Osteoblast (primary cell): ENCODE measurements at regions not wholly inside any gene's neighbourhood (a gene's known extent, or its start where the extent isn't known, plus 50 kb on each side); places are given as distances from the start of the nearest gene placed in this dataset.

ENCODE experiments used
- DNase-seq: peaks from one replicate; pipeline ENCODE4 v3.0.0; 2011; ENCODE audit warnings: low spot score, mixed read lengths; ENCODE audit not compliant: insufficient read length; ENCODE audit errors: missing footprints
- H2AFZ ChIP-seq: 2 replicates; pipeline ENCODE4 v1.6.0; 2011; ENCODE audit warnings: mild to moderate bottlenecking, low read length
- H3K27ac ChIP-seq: 2 replicates; pipeline ENCODE4 v1.5.1; 2011; ENCODE audit warnings: mild to moderate bottlenecking, low read depth, low read length, moderate library complexity
- H3K27me3 ChIP-seq: 2 replicates; pipeline ENCODE4 v1.6.0; 2012; ENCODE audit warnings: mild to moderate bottlenecking, control low read depth, inconsistent platforms, low read length, moderate library complexity; ENCODE audit not compliant: insufficient read depth
- H3K36me3 ChIP-seq: 2 replicates; pipeline ENCODE4 v1.5.1; 2011; ENCODE audit warnings: mild to moderate bottlenecking, low read length, control low read depth, moderate library complexity; ENCODE audit not compliant: insufficient read depth
- H3K4me1 ChIP-seq: 2 replicates; pipeline ENCODE4 v1.5.1; 2011; ENCODE audit warnings: mild to moderate bottlenecking, low read length, control low read depth, moderate library complexity; ENCODE audit not compliant: insufficient read depth
- H3K4me2 ChIP-seq: 2 replicates; pipeline ENCODE4 v1.6.0; 2011; ENCODE audit warnings: mild to moderate bottlenecking, low read length; ENCODE audit not compliant: insufficient read depth
- H3K4me3 ChIP-seq: fragments of 200-600 bp; sonication (generic); 3 replicates; pipeline ENCODE4 v1.5.1; 2012; ENCODE audit warnings: mild to moderate bottlenecking, low read length, inconsistent platforms; ENCODE audit not compliant: insufficient read depth
- H3K79me2 ChIP-seq: 2 replicates; pipeline ENCODE4 v1.6.0; 2012; ENCODE audit warnings: mild to moderate bottlenecking, low read length, control low read depth, inconsistent platforms; ENCODE audit not compliant: insufficient read depth
- H3K9me3 ChIP-seq: 2 replicates; pipeline ENCODE4 v1.5.1; 2011; ENCODE audit warnings: low read depth, low read length, control low read depth
- H4K20me1 ChIP-seq: 2 replicates; pipeline ENCODE4 v1.6.0; 2012; ENCODE audit warnings: mild to moderate bottlenecking, low read length, control low read depth; ENCODE audit not compliant: insufficient read depth
- TF ChIP-seq, protein P1 (sequence below): IDR thresholded peaks from 2 replicates; pipeline ENCODE4 v1.5.1; 2011; ENCODE audit warnings: mild to moderate bottlenecking, low read depth, low read length, moderate library complexity; ENCODE audit errors: extremely low read depth

GRCh38 chr6:94372229-94372628 is 952.9 kb upstream of the EPHA7 start:
- Histone ChIP-seq H3K27ac (no peak overlapping the region), H4K20me1 (no peaks in the 10 kb centered on the region), H3K79me2 (no peaks in the 10 kb centered on the region), H3K4me1 (no peaks in the 10 kb centered on the region), H3K4me2 (no peak overlapping the region), H3K27me3 (no peaks in the 10 kb centered on the region), H2AFZ (no peak overlapping the region), H3K36me3 (no peaks in the 10 kb centered on the region), H3K4me3 (no peak overlapping the region), H3K9me3 (no peaks in the 10 kb centered on the region)
- TF ChIP-seq, protein P1, sequence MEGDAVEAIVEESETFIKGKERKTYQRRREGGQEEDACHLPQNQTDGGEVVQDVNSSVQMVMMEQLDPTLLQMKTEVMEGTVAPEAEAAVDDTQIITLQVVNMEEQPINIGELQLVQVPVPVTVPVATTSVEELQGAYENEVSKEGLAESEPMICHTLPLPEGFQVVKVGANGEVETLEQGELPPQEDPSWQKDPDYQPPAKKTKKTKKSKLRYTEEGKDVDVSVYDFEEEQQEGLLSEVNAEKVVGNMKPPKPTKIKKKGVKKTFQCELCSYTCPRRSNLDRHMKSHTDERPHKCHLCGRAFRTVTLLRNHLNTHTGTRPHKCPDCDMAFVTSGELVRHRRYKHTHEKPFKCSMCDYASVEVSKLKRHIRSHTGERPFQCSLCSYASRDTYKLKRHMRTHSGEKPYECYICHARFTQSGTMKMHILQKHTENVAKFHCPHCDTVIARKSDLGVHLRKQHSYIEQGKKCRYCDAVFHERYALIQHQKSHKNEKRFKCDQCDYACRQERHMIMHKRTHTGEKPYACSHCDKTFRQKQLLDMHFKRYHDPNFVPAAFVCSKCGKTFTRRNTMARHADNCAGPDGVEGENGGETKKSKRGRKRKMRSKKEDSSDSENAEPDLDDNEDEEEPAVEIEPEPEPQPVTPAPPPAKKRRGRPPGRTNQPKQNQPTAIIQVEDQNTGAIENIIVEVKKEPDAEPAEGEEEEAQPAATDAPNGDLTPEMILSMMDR: no peak
- DNase-seq: no peak

DNA sequence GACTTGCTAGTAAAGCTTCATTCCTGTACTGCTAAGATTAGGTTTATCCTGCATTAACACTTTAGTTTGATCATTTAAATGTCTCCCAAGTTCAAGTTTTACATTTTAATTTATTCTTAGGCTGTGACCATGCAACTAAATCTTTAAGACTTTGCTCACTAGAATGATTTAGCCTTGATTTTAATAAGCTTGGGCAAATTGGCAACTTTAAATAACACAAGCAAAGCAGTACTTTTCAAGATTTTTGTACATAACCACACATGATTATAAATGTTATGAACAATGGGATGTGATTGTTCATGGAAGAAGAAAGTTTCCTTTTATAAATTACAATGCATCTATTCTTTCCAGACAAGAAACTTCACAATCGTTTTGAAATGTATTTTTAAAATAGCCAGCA is 948.0 kb upstream of the EPHA7 start:
- no peak overlapping the region for H3K4me3 ChIP-seq
- H2AFZ ChIP-seq: no peak overlapping the region
- H3K36me3 ChIP-seq: no peaks in the 10 kb centered on the region
- TF ChIP-seq, protein P1: no peak
- no peaks in the 10 kb centered on the region for H4K20me1 ChIP-seq
- H3K79me2 ChIP-seq: no peaks in the 10 kb centered on the region
- no peak overlapping the region for H3K4me2 ChIP-seq
- no peak for DNase-seq
- no peaks in the 10 kb centered on the region for H3K4me1 ChIP-seq
- no peaks in the 10 kb centered on the region for H3K27me3 ChIP-seq
- no peak overlapping the region for H3K27ac ChIP-seq
- no peaks in the 10 kb centered on the region for H3K9me3 ChIP-seq

GRCh38 chr6:94362061-94362864 is 942.9 kb upstream of the EPHA7 start:
- no peak overlapping the region for H3K4me2 ChIP-seq
- H2AFZ ChIP-seq: no peak overlapping the region
- peak; percentile 49 for DNase-seq
- H3K4me1 ChIP-seq: no peaks in the 10 kb centered on the region
- H3K36me3 ChIP-seq: no peaks in the 10 kb centered on the region
- no peaks in the 10 kb centered on the region for H4K20me1 ChIP-seq
- no peaks in the 10 kb centered on the region for H3K27me3 ChIP-seq
- TF ChIP-seq, protein P1: no peak
- no peaks in the 10 kb centered on the region for H3K79me2 ChIP-seq
- no peak overlapping the region for H3K27ac ChIP-seq
- peaks cover 2% of the 10 kb centered on the region for H3K9me3 ChIP-seq
- no peak overlapping the region for H3K4me3 ChIP-seq

DNA sequence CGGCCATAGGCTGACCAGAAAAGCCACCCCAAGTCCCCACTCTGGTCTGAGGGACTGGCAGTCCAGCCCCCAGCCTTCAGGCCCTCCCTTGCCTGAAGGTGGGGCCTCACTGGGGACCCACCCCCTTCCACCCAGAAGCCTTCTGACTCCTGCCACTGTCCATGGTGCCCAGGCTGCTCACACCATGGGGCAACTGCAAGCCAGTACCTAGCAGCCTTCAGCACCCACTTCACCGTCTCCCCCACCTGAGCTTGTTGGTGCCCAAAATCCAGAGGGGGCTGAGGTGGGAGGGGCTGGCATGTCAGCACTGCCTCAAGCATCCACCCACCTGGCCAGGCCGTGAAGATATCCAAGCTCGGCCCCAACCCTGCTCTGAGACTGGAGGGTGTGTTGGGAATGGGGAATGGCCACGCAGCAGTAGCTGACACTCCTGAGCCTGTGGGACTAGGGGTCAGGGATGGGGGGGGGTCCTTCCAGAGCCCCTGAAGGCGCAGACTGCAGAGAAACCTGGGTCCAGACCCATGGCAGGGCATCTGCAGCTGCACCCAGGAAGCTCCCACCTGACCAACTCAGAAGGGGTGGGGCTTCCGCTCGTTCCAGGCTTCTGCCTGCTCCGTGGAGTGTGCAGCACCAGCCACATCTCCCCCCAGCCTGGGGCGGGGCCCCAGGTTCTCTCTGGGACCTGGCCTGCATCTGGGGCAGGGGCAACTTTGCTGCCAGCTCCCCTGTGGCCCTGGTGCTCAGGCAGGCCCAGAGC is 942.1 kb upstream of the EPHA7 start:
- Histone ChIP-seq H4K20me1 (no peaks in the 10 kb centered on the region), H3K4me3 (no peak overlapping the region), H3K4me2 (no peak overlapping the region), H2AFZ (no peak overlapping the region), H3K4me1 (no peaks in the 10 kb centered on the region), H3K27ac (no peak overlapping the region), H3K36me3 (no peaks in the 10 kb centered on the region), H3K9me3 (peaks cover 2% of the 10 kb centered on the region), H3K27me3 (no peaks in the 10 kb centered on the region), H3K79me2 (no peaks in the 10 kb centered on the region)
- TF ChIP-seq, protein P1: no peak
- peak; percentile 39 for DNase-seq
